Peyer's patch (tissue), 4 donors: ENCODE measurements at regions not wholly inside any gene's neighbourhood (a gene's known extent, or its start where the extent isn't known, plus 50 kb on each side); places are given as distances from the start of the nearest gene placed in this dataset.

ENCODE experiments used
- DNase-seq, 3 donors: peaks; one replicate each; pipeline ENCODE4 v3.0.0-alpha.2; 2017 to 2019
- H3K27ac ChIP-seq, 4 donors: fragments of 200-600 bp; sonication (generic); one replicate each; pipeline ENCODE4 v1.5.1; 2016 to 2019
- H3K27me3 ChIP-seq, 2 donors: fragments of 200-600 bp; sonication (generic); one replicate each; pipeline ENCODE4 v1.5.1; 2019
- H3K36me3 ChIP-seq, 3 donors: fragments of 200-600 bp; sonication (generic); one replicate each; pipeline ENCODE4 v1.5.1; 2016 to 2019
- H3K4me1 ChIP-seq, 4 donors: fragments of 200-600 bp; sonication (generic); one replicate each; pipeline ENCODE4 v1.5.1; 2016 to 2019
- H3K4me3 ChIP-seq, 4 donors: fragments of 200-600 bp; sonication (generic); 1 replicate in 3 of 4; 2 replicates in 1 of 4; pipeline ENCODE4 v1.5.1; 2016 to 2019; ENCODE audit warnings: mild to moderate bottlenecking in 1 of 4
- H3K9me3 ChIP-seq, 4 donors: fragments of 200-600 bp; sonication (generic); one replicate each; pipeline ENCODE4 v1.5.1; 2016 to 2019; ENCODE audit warnings: mild to moderate bottlenecking in 1 of 4
- CTCF ChIP-seq, 6 experiments: fragments of 450-650 bp in 4 of 6; fragments of 200-600 bp in 2 of 6; sonication (generic) in 1 of 6; IDR thresholded peaks; one replicate each; pipeline ENCODE4 v1.5.1; 2017 to 2019; ENCODE audit warnings: antibody characterized with exemption in 6 of 6, mild to moderate bottlenecking in 3 of 6, moderate library complexity in 1 of 6
- POLR2A ChIP-seq, 2 donors: fragments of 450-650 bp; IDR thresholded peaks; one replicate each; pipeline ENCODE4 v1.5.1; 2017; ENCODE audit warnings: antibody characterized with exemption in 2 of 2, mild to moderate bottlenecking in 2 of 2, moderate library complexity in 2 of 2

GRCh38 chr5:96609369-96609768, 52.8 kb upstream of the CAST start:
- Histone ChIP-seq H3K27me3 (peaks cover 0 to 4% of the 10 kb centered on the region in 2 donors), H3K36me3 (no peaks in the 10 kb centered on the region), H3K4me3 (no peak overlapping the region), H3K4me1 (peaks cover 0 to 7% (median 0%) of the 10 kb centered on the region in 4 donors), H3K27ac (no peak overlapping the region), H3K9me3 (no peaks in the 10 kb centered on the region)
- no peak for TF ChIP-seq CTCF (IDR thresholded peaks at IDR 0.05)
- no peak for TF ChIP-seq POLR2A (IDR thresholded peaks at IDR 0.05)
- no peak for DNase-seq

- no peak overlapping the region for H3K27ac ChIP-seq
- H3K27me3 ChIP-seq, result peaks cover 0 to 4% of the 10 kb centered on the region in 2 donors
- no peak for TF ChIP-seq CTCF (IDR thresholded peaks at IDR 0.05)
- TF ChIP-seq POLR2A (IDR thresholded peaks at IDR 0.05), result no peak
- H3K36me3 ChIP-seq, result no peaks in the 10 kb centered on the region
- H3K4me3 ChIP-seq, result no peak overlapping the region
- H3K4me1 ChIP-seq, result peaks cover 0 to 16% (median 0%) of the 10 kb centered on the region in 4 donors
- no peak for DNase-seq
- H3K9me3 ChIP-seq, result no peaks in the 10 kb centered on the region
Observed at GRCh38 chr5:96610747-96611146, 51.4 kb upstream of the CAST start.

GRCh38 chr5:96611946-96612345, 50.2 kb upstream of the CAST start:
- Histone ChIP-seq H3K9me3 (no peaks in the 10 kb centered on the region), H3K36me3 (no peaks in the 10 kb centered on the region), H3K27me3 (peaks cover 0 to 4% of the 10 kb centered on the region in 2 donors), H3K4me3 (no peak overlapping the region), H3K4me1 (peaks cover 0 to 16% (median 0%) of the 10 kb centered on the region in 4 donors), H3K27ac (no peak overlapping the region)
- no peak for DNase-seq
- TF ChIP-seq POLR2A (IDR thresholded peaks at IDR 0.05), result no peak
- TF ChIP-seq CTCF (IDR thresholded peaks at IDR 0.05), result no peak
